Esophagus squamous epithelium (tissue), 5 donors: ENCODE measurements at regions not wholly inside any gene's neighbourhood (a gene's known extent, or its start where the extent isn't known, plus 50 kb on each side); places are given as distances from the start of the nearest gene placed in this dataset.
A peak's percentile ranks its signal among the peaks of the same experiment; 100 is the strongest.

Experiments
- DNase-seq: peaks from one replicate; lab custom pipeline; 2025; lab: John Stamatoyannopoulos, UW
- H3K27ac ChIP-seq, 4 donors: fragments of 200-600 bp; sonication (generic); one replicate each; pipeline ENCODE4 v1.5.1; 2016 to 2019; ENCODE audit warnings: mild to moderate bottlenecking in 1 of 4
- H3K27me3 ChIP-seq, 4 donors: fragments of 200-600 bp; sonication (generic); 1 replicate in 3 of 4; 2 replicates in 1 of 4; pipeline versions ENCODE4 v1.5.1 to v1.6.0; 2017 to 2021; ENCODE audit warnings: antibody characterized with exemption in 1 of 4
- H3K36me3 ChIP-seq, 3 donors: fragments of 200-600 bp; sonication (generic); one replicate each; pipeline ENCODE4 v1.5.1; 2016 to 2019
- H3K4me1 ChIP-seq, 3 donors: fragments of 200-600 bp; sonication (generic); one replicate each; pipeline ENCODE4 v1.5.1; 2017 to 2019
- H3K4me3 ChIP-seq, 4 donors: fragments of 200-600 bp; sonication (generic); 1 replicate in 3 of 4; 2 replicates in 1 of 4; pipeline ENCODE4 v1.5.1; 2016 to 2019; ENCODE audit warnings: mild to moderate bottlenecking in 2 of 4, moderate library complexity in 1 of 4
- H3K9me3 ChIP-seq, 3 donors: fragments of 200-600 bp; sonication (generic); one replicate each; pipeline ENCODE4 v1.5.1; 2016 to 2019
- POLR2A ChIP-seq, 4 donors: fragments of 450-650 bp; IDR thresholded peaks; one replicate each; pipeline ENCODE4 v1.6.1; 2017; ENCODE audit warnings: antibody characterized with exemption in 4 of 4, mild to moderate bottlenecking in 4 of 4, moderate library complexity in 3 of 4
- WGBS, 2 donors: methylation state at CpG; one replicate each; pipeline ENCODE4 v1.1.5; 2018; 5-methylcytosine and 5-hydroxymethylcytosine counted together
- intact Hi-C: fragments of 100-400 bp; cut with DNase I; formaldehyde crosslinking; loops from one replicate; pipeline ENCODE4 v1.15.0; 2022
- TF ChIP-seq, protein P1 (sequence below), 6 experiments: fragments of 450-650 bp in 4 of 6; fragments of 200-600 bp in 2 of 6; sonication (generic) in 2 of 6; IDR thresholded peaks; one replicate each; pipeline ENCODE4 v1.5.1; 2016 to 2019; ENCODE audit warnings: antibody characterized with exemption in 6 of 6, mild to moderate bottlenecking in 4 of 6, moderate library complexity in 4 of 6
- donor health status: DM: yes; HTN: yes; CAD: no.

DNA sequence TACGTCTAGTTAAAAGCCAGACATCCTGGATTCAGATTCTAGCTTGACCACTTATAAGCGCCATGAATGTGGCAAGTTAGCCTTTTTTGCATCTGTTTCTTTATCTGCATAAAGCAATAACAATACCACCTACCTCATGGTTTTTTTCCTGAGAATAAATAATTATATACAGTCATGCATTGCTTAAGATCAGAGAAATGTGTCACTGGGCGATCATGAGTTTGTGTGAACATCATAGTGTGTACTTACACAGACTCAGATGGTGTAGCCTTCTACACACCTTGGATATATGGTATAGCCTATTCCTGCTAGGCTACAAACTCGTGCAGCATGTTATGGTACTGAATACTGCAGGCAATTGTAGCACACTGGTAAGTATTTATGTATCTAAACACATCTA lies 84.7 kb upstream of the PELI1 start:
- no peaks in the 10 kb centered on the region for H3K9me3 ChIP-seq
- H3K4me3 ChIP-seq, result peak overlapping the region in 3 of 4 donors; percentile 46 to 70 (median 47)
- H3K4me1 ChIP-seq, result peaks cover 10 to 53% (median 10%) of the 10 kb centered on the region in 3 donors
- 71 to 73% methylated on average over 4 of the region's 4 CpGs for WGBS, 2 donors
- intact Hi-C loops, result no loop called here
- no peak for DNase-seq
- peak overlapping the region; percentile 67 to 87 (median 80) for H3K27ac ChIP-seq
- H3K27me3 ChIP-seq, result no peaks in the 10 kb centered on the region
- no peaks in the 10 kb centered on the region for H3K36me3 ChIP-seq
- TF ChIP-seq, protein P1, sequence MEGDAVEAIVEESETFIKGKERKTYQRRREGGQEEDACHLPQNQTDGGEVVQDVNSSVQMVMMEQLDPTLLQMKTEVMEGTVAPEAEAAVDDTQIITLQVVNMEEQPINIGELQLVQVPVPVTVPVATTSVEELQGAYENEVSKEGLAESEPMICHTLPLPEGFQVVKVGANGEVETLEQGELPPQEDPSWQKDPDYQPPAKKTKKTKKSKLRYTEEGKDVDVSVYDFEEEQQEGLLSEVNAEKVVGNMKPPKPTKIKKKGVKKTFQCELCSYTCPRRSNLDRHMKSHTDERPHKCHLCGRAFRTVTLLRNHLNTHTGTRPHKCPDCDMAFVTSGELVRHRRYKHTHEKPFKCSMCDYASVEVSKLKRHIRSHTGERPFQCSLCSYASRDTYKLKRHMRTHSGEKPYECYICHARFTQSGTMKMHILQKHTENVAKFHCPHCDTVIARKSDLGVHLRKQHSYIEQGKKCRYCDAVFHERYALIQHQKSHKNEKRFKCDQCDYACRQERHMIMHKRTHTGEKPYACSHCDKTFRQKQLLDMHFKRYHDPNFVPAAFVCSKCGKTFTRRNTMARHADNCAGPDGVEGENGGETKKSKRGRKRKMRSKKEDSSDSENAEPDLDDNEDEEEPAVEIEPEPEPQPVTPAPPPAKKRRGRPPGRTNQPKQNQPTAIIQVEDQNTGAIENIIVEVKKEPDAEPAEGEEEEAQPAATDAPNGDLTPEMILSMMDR (IDR thresholded peaks at IDR 0.05), result no peak
- TF ChIP-seq POLR2A (IDR thresholded peaks at IDR 0.05), result no peak

DNA sequence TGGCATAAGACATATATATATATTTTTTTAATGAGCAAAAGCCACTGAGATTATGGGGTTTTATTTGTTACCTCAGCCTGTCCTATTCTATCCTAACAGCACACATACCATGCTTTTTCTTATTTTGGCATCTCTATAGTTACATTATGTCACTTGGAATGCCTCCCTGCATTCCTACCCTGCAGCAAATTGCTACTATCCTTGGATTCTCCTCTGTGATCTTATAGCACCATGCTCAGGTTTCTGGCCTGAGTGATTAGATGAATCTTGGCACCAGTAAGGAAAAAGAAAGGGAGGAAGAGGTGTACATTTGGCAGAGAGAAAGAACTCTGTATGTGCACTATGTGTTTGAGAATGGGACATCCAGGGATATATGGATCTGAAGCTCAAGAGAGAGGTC lies 86.3 kb upstream of the PELI1 start:
- no peak overlapping the region for H3K27ac ChIP-seq
- no peak overlapping the region for H3K4me3 ChIP-seq
- TF ChIP-seq, protein P1 (IDR thresholded peaks at IDR 0.05), result no peak
- no peak for TF ChIP-seq POLR2A (IDR thresholded peaks at IDR 0.05)
- no peaks in the 10 kb centered on the region for H3K36me3 ChIP-seq
- H3K4me1 ChIP-seq, result peaks cover 10 to 69% (median 10%) of the 10 kb centered on the region in 3 donors
- no peaks in the 10 kb centered on the region for H3K27me3 ChIP-seq
- DNase-seq, result no peak
- H3K9me3 ChIP-seq, result no peaks in the 10 kb centered on the region
- intact Hi-C loops, result no loop called here

DNA sequence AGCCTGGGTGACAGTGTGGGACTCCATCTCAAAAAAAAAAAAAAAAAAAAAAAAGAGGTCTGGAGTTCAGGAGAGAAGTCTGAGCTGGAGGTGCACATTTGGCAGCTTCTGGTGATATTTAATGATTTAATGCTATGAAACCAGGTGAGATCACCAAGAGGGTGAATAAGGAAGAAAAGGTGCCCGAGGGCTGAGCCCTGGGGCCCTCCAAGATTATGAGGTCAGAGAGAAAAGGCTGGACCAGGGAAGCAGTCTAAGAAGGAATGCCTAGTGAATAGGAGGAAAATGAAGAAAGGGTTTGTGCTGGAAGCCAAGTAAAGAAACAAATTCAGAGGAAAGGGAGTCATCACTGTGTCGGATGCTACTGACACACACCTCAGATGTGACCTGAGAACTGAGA lies 88.0 kb upstream of the PELI1 start:
- H3K36me3 ChIP-seq, result no peaks in the 10 kb centered on the region
- H3K27me3 ChIP-seq, result no peaks in the 10 kb centered on the region
- WGBS, 2 donors, result 84 to 88% methylated on average over 2 of the region's 2 CpGs
- no peaks in the 10 kb centered on the region for H3K9me3 ChIP-seq
- no peak for DNase-seq
- H3K27ac ChIP-seq, result peak overlapping the region in 1 of 4 donors; percentile 58
- no peak overlapping the region for H3K4me3 ChIP-seq
- intact Hi-C loops, result no loop called here
- peaks cover 10 to 74% (median 10%) of the 10 kb centered on the region in 3 donors for H3K4me1 ChIP-seq
- TF ChIP-seq, protein P1 (IDR thresholded peaks at IDR 0.05), result no peak
- no peak for TF ChIP-seq POLR2A (IDR thresholded peaks at IDR 0.05)

DNA sequence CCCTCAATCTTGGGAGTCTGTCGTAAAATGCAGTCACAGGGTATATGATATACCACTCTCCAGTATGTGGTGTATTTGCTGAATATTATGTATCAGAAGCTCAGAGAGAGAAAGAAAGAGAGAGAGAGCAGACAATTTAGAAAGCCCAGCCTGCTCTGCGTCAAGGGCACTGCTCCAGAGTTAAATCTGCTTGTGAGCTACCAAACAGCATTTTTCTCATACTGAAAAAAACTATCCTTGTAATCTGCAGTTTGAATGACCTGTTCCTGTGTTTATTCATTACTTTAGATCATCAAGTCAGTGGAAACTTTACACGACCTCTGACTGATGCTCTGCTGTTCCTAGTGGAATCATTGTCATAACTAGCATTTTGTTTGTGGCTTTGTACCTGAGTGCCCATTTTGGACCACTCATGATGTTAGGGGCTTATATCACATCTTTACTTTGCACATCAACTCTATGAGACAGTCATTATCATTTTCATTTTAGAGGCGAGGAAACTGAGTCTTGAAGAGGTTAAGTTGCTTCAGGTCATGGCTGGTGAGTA lies 89.2 kb upstream of the PELI1 start:
- WGBS, 2 donors, result 64 to 65% methylated on average over 4 of the region's 4 CpGs

DNA sequence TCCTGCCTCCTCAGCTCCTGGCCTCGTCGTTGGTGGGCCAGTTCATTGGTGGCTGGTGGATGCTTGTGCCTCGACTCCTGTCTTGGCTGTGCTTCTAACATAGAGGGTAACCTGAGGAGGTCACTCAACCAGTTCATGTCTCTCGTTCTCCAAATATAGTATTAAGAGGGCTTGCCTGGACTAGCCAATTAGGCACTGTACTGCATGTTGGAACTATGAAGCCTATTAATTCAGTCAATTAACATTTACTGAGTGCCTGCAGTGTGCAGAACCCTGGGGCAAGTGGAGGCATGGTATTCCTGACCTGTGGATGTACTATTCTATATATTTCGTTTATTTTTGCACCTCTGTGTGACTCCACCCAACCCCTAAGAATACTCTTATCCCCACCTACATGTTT lies 89.9 kb upstream of the PELI1 start:
- peaks cover 0 to 61% (median 0%) of the 10 kb centered on the region in 3 donors for H3K4me1 ChIP-seq
- 45 to 54% methylated on average over 5 of the region's 5 CpGs for WGBS, 2 donors
- no peaks in the 10 kb centered on the region for H3K27me3 ChIP-seq
- peak overlapping the region in 3 of 4 donors; percentile 11 to 77 (median 77) for H3K27ac ChIP-seq
- intact Hi-C loops, result no loop called here
- TF ChIP-seq POLR2A (IDR thresholded peaks at IDR 0.05), result no peak
- TF ChIP-seq, protein P1 (IDR thresholded peaks at IDR 0.05), result no peak
- no peak overlapping the region for H3K4me3 ChIP-seq
- no peak for DNase-seq
- no peaks in the 10 kb centered on the region for H3K36me3 ChIP-seq
- H3K9me3 ChIP-seq, result no peaks in the 10 kb centered on the region

More for the DNA sequence above, 89.2 kb upstream of the PELI1 start:
- Histone ChIP-seq H3K36me3 (no peaks in the 10 kb centered on the region), H3K9me3 (no peaks in the 10 kb centered on the region), H3K27ac (peak overlapping the region in 3 of 4 donors; percentile 11 to 77 (median 77)), H3K4me3 (no peak overlapping the region), H3K4me1 (peaks cover 3 to 68% (median 4%) of the 10 kb centered on the region in 3 donors), H3K27me3 (no peaks in the 10 kb centered on the region)
- no peak for DNase-seq
- intact Hi-C loops, result no loop called here
- no peak for TF ChIP-seq POLR2A (IDR thresholded peaks at IDR 0.05)
- TF ChIP-seq, protein P1 (IDR thresholded peaks at IDR 0.05), result no peak
